Neutrophil (primary cell): ENCODE measurements at regions not wholly inside any gene's neighbourhood (a gene's known extent, or its start where the extent isn't known, plus 50 kb on each side); places are given as distances from the start of the nearest gene placed in this dataset.

Source experiments
- H3K27ac ChIP-seq: fragments of 200-600 bp; sonication (generic); 2 replicates; pipeline ENCODE4 v1.5.1; 2016; ENCODE audit warnings: mild to moderate bottlenecking, moderate library complexity
- H3K27me3 ChIP-seq: fragments of 200-600 bp; sonication (generic); 2 replicates; pipeline ENCODE4 v1.6.0; 2016; ENCODE audit warnings: mild to moderate bottlenecking
- H3K36me3 ChIP-seq: fragments of 200-600 bp; sonication (generic); 2 replicates; pipeline ENCODE4 v1.5.1; 2017
- H3K4me1 ChIP-seq, 2 experiments: fragments of 200-600 bp in 1 of 2; sonication (generic) in 1 of 2; 1 replicate in 1 of 2; 2 replicates in 1 of 2; pipeline versions ENCODE4 v1.5.1 to v1.6.1; 2013 to 2016; ENCODE audit warnings: low read depth in 1 of 2, low read length in 1 of 2, mild to moderate bottlenecking in 1 of 2, moderate library complexity in 1 of 2; ENCODE audit not compliant: control insufficient read depth in 1 of 2, insufficient read depth in 1 of 2
- H3K4me3 ChIP-seq, 2 experiments: fragments of 200-600 bp in 1 of 2; sonication (generic) in 1 of 2; 1 replicate in 1 of 2; 2 replicates in 1 of 2; pipeline ENCODE4 v1.5.1; 2013 to 2016; ENCODE audit warnings: low read depth in 1 of 2, low read length in 1 of 2, mild to moderate bottlenecking in 1 of 2, moderate library complexity in 1 of 2
- H3K9me3 ChIP-seq: fragments of 200-600 bp; sonication (generic); 2 replicates; pipeline ENCODE4 v1.5.1; 2016
- TF ChIP-seq, protein P1 (sequence below): fragments of 200-600 bp; sonication (generic); IDR thresholded peaks from 2 replicates; pipeline ENCODE4 v1.5.1; 2016; ENCODE audit warnings: antibody characterized with exemption

DNA sequence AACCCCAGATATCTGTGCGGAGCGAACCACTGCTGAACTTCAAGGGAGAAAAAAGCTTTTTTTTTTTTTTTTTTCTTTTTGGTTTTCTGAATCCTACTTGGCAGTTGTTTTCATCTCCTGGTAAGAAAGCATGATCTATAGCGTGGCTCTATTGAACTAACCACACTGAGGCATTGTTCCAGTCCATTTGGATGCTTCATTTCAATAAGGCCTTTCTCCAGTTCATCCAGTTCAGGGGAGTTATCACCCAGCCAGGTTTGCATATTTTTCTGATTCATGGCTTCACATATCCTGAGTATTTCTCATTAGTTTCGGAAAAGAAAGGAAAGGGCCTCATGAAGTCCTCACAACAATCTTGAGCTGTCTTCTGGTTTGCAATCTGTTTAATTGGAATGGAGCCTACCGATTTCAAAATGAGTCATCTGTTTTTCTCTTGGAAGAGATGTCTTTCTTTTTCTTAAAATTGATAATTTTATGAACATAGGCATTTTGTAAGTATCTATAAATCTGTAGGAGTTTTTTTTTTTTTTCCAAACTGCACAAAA is 93.1 kb upstream of the STEAP4 start:
- Histone ChIP-seq H3K27me3 (no peaks in the 10 kb centered on the region), H3K27ac (no peak overlapping the region), H3K36me3 (no peaks in the 10 kb centered on the region), H3K4me3 (no peak overlapping the region), H3K9me3 (no peaks in the 10 kb centered on the region), H3K4me1 (peaks cover 31 to 33% of the 10 kb centered on the region in 2 experiments)
- TF ChIP-seq, protein P1, sequence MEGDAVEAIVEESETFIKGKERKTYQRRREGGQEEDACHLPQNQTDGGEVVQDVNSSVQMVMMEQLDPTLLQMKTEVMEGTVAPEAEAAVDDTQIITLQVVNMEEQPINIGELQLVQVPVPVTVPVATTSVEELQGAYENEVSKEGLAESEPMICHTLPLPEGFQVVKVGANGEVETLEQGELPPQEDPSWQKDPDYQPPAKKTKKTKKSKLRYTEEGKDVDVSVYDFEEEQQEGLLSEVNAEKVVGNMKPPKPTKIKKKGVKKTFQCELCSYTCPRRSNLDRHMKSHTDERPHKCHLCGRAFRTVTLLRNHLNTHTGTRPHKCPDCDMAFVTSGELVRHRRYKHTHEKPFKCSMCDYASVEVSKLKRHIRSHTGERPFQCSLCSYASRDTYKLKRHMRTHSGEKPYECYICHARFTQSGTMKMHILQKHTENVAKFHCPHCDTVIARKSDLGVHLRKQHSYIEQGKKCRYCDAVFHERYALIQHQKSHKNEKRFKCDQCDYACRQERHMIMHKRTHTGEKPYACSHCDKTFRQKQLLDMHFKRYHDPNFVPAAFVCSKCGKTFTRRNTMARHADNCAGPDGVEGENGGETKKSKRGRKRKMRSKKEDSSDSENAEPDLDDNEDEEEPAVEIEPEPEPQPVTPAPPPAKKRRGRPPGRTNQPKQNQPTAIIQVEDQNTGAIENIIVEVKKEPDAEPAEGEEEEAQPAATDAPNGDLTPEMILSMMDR, result no peak

DNA sequence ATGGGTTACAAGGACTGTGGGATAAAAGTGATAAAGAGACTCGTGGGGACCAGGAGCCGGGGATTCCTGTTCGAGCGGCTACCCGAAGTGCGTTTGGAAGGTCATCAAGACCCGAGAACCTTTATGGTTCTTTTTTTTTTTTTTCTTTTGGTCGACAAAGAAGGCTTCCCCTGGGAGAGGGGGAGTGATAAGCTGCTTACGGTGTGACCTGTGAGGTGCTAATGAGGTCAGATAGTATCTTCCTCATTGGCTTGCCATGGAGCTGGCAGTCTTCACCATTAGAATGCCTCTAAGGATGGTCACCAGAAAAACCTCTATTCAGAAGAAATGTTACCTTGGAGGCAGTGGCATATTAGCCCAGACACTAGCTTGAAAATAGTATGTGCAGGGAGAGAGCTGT is 92.3 kb upstream of the STEAP4 start:
- Histone ChIP-seq H3K4me1 (peaks cover 36 to 41% of the 10 kb centered on the region in 2 experiments), H3K36me3 (no peaks in the 10 kb centered on the region), H3K27ac (no peak overlapping the region), H3K4me3 (no peak overlapping the region), H3K27me3 (no peaks in the 10 kb centered on the region), H3K9me3 (no peaks in the 10 kb centered on the region)
- TF ChIP-seq, protein P1, result no peak

DNA sequence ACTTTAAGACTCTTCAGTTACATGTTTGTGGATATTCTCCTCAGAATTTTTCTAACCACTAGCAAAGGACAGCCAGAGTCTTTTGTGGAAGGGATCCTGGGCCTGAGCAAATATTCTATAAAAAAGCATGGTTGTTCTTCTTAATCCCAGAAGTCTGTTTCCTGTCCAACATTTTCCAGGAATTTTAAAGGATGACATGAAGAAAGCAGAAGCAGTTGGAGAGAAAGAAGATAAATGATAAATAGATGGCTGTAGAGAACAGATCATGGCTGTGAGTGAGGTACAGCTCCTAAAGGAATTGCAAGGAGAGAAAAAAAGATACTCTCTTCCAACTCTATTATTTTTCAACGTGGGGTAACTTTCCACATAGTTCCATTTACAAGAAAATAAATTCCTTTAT is 91.8 kb upstream of the STEAP4 start:
- H3K27ac ChIP-seq, result no peak overlapping the region
- H3K27me3 ChIP-seq, result no peaks in the 10 kb centered on the region
- TF ChIP-seq, protein P1, result no peak
- no peaks in the 10 kb centered on the region for H3K36me3 ChIP-seq
- H3K4me3 ChIP-seq, result no peak overlapping the region
- H3K9me3 ChIP-seq, result no peaks in the 10 kb centered on the region
- peaks cover 36 to 42% of the 10 kb centered on the region in 2 experiments for H3K4me1 ChIP-seq

DNA sequence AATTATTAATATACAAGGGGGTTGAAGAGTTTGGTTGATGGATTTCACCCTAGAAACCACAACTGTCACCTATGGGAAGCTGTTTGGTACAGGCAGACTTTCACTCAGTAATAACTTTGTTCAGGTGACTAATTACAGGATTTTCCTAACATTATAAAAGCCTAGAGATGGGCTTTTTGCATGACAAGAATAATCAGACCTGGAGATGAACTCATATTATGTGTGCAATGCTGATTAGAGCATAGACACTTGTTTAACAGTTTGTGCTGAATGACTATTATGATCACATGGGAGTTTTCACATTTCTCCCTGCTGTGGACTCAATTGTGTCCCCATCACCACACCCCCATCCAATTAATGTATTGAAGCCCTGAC is 90.2 kb upstream of the STEAP4 start:
- peak overlapping the region; percentile 90 for H3K27ac ChIP-seq

DNA sequence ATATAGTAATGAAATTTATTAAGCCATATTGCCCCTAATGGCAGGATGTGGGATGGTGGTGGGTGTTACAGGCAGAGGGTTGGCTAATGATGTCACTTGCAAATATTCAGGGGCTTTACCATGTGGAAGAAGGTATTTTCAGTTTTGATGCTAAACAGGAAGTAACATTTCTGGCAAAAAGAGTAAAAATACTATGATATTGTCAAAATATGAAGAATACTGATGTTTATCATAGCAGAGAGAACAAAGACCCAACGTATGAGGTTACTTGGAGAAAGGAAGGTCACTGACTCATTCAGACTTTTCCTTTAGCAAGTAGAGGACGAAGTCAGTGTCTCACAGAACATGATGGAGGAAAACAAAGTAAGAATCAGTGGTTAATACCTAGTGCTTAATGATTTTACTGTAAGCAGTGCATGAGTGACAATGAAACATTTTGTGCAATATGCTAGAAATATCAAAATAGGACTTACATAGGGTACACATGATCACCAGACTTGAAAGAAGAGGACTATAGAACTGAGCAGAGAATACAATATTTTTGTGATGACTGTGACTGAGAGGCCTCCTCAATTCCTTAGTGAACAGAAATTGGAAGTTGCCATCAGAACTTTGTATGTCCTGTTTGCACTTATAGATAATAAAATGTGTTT is 89.7 kb upstream of the STEAP4 start:
- Histone ChIP-seq H3K4me3 (peak overlapping the region in 1 of 2 experiments; percentile 38), H3K27ac (peak overlapping the region; percentile 90), H3K27me3 (no peaks in the 10 kb centered on the region), H3K4me1 (peaks cover 36 to 47% of the 10 kb centered on the region in 2 experiments), H3K9me3 (no peaks in the 10 kb centered on the region), H3K36me3 (no peaks in the 10 kb centered on the region)
- TF ChIP-seq, protein P1, result no peak

More for the DNA sequence above, 90.2 kb upstream of the STEAP4 start:
- H3K4me1 ChIP-seq, result peaks cover 36 to 47% of the 10 kb centered on the region in 2 experiments
- TF ChIP-seq, protein P1, result no peak
- no peaks in the 10 kb centered on the region for H3K9me3 ChIP-seq
- H3K4me3 ChIP-seq, result no peak overlapping the region
- H3K36me3 ChIP-seq, result no peaks in the 10 kb centered on the region
- H3K27me3 ChIP-seq, result no peaks in the 10 kb centered on the region
